Peyer's patch (tissue), 4 donors: ENCODE measurements at regions not wholly inside any gene's neighbourhood (a gene's known extent, or its start where the extent isn't known, plus 50 kb on each side); places are given as distances from the start of the nearest gene placed in this dataset.

Source experiments
- CTCF ChIP-seq, 6 experiments: fragments of 450-650 bp in 4 of 6; fragments of 200-600 bp in 2 of 6; sonication (generic) in 1 of 6; IDR thresholded peaks; one replicate each; pipeline ENCODE4 v1.5.1; 2017 to 2019; ENCODE audit warnings: antibody characterized with exemption in 6 of 6, mild to moderate bottlenecking in 3 of 6, moderate library complexity in 1 of 6
- POLR2A ChIP-seq, 2 donors: fragments of 450-650 bp; IDR thresholded peaks; one replicate each; pipeline ENCODE4 v1.5.1; 2017; ENCODE audit warnings: antibody characterized with exemption in 2 of 2, mild to moderate bottlenecking in 2 of 2, moderate library complexity in 2 of 2

GRCh38 chr15:62257996-62258521, 93.0 kb upstream of the C2CD4B start:
- no peak for TF ChIP-seq CTCF (IDR thresholded peaks at IDR 0.05)
- TF ChIP-seq POLR2A (IDR thresholded peaks at IDR 0.05): no peak
